GM10266 (cell line): ENCODE measurements at regions not wholly inside any gene's neighbourhood (a gene's known extent, or its start where the extent isn't known, plus 50 kb on each side); places are given as distances from the start of the nearest gene placed in this dataset.

ENCODE experiments used
- DNase-seq: peaks from one replicate; pipeline ENCODE4 v3.0.0; 2012; ENCODE audit errors: extremely low spot score
- TF ChIP-seq, protein P1 (sequence below): IDR thresholded peaks from 2 replicates; pipeline ENCODE4 v1.5.1; 2012; ENCODE audit warnings: mild to moderate bottlenecking, low read depth; ENCODE audit not compliant: control insufficient read depth, insufficient read depth; ENCODE audit errors: missing control alignments

DNA sequence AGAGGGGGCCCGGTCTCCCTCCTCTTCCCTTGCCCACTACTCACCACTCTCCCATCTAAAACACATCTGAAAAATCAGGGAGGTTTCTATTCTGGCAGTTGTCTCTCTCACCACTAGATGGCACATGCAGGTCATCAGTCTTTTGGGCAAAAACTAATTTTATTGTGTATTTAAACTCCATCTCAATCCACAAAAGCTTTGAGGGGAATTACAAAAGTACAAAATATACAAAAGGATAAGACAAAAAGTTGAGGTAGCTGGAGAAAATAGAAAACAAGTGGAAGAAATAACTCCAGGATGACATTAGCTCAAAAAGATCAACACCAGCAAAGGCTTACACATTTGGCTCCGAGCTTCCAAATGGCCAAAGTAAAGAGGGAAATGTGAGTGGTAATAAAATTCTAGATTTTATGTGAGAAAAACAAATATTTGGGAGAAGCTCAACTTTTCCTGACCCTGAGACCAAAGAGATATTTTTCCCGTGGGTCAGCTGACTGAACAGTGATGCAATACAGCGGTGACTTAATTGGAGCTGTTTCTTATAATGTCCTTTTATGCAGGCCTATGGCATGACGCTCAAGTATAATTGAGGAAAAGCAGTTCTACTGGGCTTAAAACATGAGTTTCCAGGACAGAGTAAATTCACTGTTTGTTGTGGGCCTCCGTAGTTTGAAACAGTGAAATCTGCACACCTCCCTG is 79.8 kb upstream of the CHD6 start:
- DNase-seq = peak; percentile 31
- TF ChIP-seq, protein P1, sequence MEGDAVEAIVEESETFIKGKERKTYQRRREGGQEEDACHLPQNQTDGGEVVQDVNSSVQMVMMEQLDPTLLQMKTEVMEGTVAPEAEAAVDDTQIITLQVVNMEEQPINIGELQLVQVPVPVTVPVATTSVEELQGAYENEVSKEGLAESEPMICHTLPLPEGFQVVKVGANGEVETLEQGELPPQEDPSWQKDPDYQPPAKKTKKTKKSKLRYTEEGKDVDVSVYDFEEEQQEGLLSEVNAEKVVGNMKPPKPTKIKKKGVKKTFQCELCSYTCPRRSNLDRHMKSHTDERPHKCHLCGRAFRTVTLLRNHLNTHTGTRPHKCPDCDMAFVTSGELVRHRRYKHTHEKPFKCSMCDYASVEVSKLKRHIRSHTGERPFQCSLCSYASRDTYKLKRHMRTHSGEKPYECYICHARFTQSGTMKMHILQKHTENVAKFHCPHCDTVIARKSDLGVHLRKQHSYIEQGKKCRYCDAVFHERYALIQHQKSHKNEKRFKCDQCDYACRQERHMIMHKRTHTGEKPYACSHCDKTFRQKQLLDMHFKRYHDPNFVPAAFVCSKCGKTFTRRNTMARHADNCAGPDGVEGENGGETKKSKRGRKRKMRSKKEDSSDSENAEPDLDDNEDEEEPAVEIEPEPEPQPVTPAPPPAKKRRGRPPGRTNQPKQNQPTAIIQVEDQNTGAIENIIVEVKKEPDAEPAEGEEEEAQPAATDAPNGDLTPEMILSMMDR = peak; percentile 81

DNA sequence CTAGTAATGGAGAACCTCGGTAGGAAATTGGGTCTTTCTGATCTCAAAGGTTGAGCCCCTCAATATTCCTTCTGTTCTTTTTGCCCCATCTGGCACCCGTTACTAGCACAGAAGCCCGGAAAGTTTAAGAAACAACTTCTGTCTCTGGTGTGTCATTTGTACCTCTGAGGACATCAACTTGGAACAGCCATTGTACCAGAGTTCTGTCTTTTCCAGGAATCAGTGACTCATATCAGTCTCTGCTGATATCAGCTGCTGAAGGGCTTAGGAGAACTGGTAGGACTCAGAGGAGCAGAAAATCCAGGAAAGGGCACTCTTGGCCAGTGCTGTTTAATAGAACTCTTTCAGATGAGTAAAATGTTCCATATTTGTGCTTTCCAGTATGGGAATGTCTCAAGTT is 78.3 kb upstream of the CHD6 start:
- DNase-seq = no peak
- TF ChIP-seq, protein P1 = no peak

DNA sequence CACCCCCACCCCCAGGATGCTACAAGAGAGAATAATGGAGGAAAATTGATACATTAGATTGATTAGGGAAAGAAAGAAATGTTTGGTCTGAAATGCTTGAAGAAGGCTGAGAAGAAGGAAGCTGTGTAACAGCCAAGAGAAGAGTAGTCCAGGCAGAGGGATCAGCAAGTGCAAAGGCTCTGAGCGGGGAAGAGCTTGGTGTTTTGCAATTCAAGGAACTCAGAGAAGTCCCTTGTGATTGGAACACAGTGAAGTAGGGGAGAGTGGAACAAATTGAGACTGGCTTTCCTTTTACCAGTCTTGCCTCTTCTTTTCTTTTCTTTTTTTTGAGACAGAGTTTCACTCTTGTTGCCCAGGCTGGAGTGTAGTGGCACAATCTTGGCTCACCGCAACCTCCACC is 76.6 kb upstream of the CHD6 start:
- TF ChIP-seq, protein P1 = no peak
- no peak for DNase-seq

DNA sequence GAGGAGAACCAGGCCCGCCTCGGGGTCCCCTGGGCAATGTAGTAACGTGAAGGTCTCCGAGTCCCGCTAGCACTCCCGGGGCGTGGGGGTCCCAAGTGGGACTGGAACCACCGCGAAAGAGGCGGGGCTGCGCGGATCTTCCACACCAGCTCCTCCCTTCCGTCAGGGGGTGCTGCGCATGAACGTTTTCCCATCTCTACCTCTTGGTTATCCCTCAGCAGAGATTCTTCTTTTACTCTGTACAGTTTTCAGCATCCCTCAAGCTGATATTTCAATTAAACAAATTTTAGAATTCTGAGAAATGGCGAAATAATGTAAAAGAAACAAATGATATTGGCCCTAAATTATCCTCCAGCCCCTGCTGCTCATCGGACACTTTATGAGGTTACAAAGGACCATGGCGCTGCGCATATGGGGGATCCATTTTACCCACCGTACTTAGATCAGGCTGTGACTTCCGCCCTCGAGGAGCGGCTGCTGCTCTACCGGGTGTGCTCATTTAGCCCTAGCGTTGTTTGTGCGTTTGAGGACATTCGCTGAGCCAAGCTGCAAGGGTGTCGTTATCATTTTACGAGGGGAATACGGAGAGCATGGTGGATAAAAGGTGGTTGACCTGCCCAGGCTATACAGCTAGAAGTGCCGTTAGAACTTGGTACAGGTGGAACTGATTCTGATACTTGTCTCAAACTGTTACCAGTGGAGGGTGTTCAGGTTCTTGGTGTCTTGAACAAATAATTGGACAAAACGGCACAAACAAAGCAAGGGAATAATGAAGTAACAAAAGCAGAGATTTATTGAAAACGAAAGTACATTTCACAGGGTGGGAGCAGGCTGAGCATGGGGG is 75.2 kb upstream of the CHD6 start:
- DNase-seq = peak; percentile 65
- TF ChIP-seq, protein P1 = peak; percentile 22

DNA sequence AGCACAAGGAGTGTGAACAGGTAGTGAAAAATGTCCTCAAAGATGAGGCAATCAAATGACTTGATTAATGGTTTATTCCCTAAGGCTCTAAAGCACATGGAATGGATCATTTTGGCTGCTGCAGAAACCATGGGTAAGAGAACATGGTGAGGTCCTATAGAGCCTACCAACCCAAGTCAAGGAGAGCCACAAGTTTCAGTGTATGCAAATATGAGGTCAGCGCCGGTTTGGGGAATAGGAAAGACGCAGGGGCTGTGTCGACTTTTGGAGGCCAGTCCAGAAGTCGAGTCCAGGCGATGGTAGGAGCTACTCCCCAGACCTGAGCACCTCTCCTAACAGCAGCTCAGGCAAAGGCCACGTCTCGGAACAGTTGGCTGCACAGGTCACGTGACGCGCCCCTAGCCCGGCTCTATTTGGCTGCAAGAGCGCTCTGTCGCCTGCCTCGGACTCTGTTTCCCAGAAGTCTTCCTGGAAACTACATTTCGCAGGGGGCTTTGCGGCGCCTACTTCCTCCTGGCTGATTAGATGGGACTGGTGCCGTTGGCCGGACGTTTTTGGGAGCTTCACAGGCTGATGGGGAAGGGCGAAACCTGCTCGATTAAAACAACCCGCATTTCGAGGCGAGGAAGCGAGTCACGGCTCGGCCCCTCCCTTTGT is 74.4 kb upstream of the CHD6 start:
- TF ChIP-seq, protein P1 = no peak
- peak; percentile 46 for DNase-seq

DNA sequence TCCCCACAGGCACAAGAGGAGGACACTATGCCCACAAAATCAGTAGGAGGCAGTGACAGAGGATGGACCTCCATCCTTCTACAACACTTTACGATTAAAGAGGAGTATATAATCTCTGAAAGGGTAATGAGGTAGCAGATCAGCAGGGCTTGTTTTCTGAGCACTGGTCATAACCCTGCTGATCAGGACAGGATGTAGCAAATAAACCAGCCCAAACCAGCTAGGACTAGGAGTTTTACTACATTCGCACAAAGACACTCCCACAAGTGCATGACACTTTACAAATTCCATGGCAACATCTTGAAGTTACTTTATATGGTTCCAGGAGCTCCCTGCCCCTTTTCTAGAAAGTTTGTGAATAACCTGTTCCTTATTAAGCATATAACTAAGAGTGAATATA is 73.3 kb upstream of the CHD6 start:
- DNase-seq = no peak
- TF ChIP-seq, protein P1 = no peak

DNA sequence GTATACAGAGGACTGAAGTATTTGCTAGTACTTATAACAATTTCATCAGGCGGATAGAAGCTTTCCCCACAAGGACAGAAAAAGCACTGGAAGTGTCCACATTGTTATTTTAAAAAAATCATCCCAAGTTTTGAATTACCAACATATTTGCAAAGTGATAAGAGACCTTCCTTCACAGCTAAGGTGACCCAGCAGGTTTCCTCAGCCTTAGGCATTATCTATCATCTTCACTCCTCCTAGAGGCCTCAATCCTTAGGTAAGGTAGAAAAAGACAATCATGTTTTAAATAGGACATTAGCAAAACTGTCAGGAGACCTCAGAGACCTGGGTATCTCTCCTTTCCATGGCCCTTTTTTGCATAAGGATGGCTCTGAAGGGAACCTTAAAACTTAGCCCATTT is 72.5 kb upstream of the CHD6 start:
- TF ChIP-seq, protein P1 = no peak
- DNase-seq = no peak
